DOHH2 (cell line): ENCODE measurements at regions not wholly inside any gene's neighbourhood (a gene's known extent, or its start where the extent isn't known, plus 50 kb on each side); places are given as distances from the start of the nearest gene placed in this dataset.

ENCODE experiments used
- CTCF ChIP-seq: fragments of 200-600 bp; sonication (generic); IDR thresholded peaks from one replicate; pipeline ENCODE4 v1.5.1; 2014; ENCODE audit warnings: antibody characterized with exemption, mild to moderate bottlenecking, low read depth, low read length; ENCODE audit not compliant: poor library complexity, severe bottlenecking
- EZH2phosphoT487 ChIP-seq: fragments of 200-600 bp; sonication (generic); IDR thresholded peaks from 2 replicates; pipeline ENCODE4 v1.6.1; 2017; ENCODE audit warnings: borderline replicate concordance, mild to moderate bottlenecking, antibody characterized with exemption, low read length, moderate library complexity, mixed read lengths

GRCh38 chr2:180456801-180457200 lies 449.7 kb upstream of the CWC22 start:
- TF ChIP-seq CTCF, result no peak
- TF ChIP-seq EZH2phosphoT487, result no peak
